VCaP (cell line): ENCODE measurements at regions not wholly inside any gene's neighbourhood (a gene's known extent, or its start where the extent isn't known, plus 50 kb on each side); places are given as distances from the start of the nearest gene placed in this dataset.
A peak's percentile ranks its signal among the peaks of the same experiment; 100 is the strongest.

Experiments
- H3K27ac ChIP-seq: fragments of 450-650 bp; 2 replicates; pipeline ENCODE4 v1.5.1; 2017
- CTCF ChIP-seq: fragments of 450-650 bp; conservative IDR thresholded peaks from 2 replicates; pipeline ENCODE4 v1.5.1; 2017; ENCODE audit warnings: mild to moderate bottlenecking, moderate library complexity

DNA sequence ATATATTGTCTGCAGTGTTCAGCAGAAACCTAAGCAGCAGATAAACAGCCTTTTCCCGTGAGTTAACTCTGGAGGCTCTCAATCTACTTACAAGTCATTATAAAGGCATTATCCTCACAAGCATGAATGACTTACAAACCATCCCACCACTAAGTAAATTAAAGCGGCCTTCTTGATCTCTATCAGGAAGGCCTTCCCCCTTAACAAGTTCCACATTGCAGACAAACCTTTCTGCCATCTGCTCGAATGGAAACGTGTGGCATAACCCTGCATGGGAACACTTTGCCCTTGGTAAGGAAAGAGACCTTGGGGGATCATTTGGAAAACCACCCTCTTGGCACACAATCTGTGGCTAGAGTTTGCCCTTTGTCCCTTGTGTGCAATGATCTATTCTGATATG, 199.5 kb downstream of the OSR1 start:
- no peak for TF ChIP-seq CTCF
- no peak overlapping the region for H3K27ac ChIP-seq

DNA sequence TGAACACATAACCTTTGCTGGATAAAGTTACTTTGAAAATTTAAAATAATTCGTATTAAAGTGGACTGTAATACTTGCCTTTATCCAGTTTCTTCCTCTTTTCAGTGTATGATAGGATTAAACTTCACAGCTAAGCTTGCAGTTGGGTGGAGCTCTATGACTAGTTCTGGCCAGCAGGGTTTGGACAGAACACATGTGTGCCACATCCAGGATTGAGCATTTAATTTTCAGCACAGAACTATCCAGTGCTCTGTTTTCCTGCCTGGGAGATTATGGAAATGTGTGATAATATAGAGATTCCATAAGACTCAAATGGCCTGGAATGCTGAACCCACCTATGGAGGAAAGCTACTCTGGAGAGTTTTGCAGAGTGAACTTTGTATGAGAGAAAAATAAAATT, 200.2 kb downstream of the OSR1 start:
- TF ChIP-seq CTCF, result no peak

DNA sequence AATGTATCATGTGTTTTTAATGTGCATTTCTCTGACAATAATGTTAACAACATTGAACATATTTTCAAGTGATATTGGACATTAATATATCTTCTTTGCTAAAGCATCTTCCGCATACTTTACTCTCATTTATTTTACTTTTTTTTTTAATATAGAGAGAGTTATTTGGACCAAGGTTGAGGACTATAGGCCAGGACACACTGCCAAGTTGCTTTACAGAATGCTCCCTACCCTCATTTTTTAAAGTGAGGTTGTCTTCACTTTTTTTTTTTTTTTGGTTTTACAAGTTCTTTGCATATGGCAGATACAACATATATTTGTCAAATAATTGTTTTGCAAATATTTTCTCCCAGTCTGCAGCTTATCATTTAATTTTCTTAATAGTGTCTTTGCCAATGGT, 201.8 kb downstream of the OSR1 start:
- no peak for TF ChIP-seq CTCF

More for the DNA sequence above, 200.2 kb downstream of the OSR1 start:
- H3K27ac ChIP-seq, result no peak overlapping the region

DNA sequence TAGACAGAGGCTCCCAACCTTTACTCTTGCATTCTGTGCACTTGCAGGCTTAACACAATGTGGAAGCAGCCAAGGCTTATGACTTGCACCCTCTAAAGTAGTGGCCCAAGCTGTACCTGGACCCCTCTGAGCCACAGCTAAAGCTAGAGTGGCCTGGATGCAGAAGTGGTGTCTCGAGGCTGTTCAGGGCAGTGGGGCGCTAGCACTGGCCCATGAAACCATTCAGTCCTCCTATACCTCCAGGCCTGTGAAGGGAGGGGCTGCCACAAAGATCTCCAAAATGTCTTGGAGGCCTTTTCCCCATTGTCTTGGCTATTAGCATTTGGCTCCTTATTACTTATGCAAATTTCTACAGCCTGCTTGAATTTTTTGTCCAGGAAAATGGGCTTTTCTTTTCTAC, 207.7 kb downstream of the OSR1 start:
- TF ChIP-seq CTCF, result no peak
- H3K27ac ChIP-seq, result no peak overlapping the region

More for the DNA sequence above, 201.8 kb downstream of the OSR1 start:
- H3K27ac ChIP-seq, result no peak overlapping the region

DNA sequence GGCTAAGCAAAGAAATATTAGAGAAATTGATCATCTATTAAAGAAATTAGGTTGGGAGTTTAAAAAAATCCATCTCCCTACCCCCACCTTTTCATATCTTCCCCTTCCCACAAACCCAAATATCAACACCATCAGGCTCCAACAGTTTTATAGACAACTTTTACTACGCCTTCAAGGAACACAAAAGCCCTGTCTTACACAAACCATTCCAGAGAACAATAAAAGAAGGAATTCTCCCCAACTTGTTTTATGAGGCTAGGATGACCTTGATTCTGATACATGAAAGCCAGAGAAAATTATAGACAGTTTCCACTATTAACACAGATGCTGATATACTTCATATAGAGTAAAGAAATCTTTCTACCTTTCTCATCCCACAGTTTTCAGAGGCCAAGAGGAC, 211.6 kb downstream of the OSR1 start:
- TF ChIP-seq CTCF, result no peak
- no peak overlapping the region for H3K27ac ChIP-seq

- H3K27ac ChIP-seq, result peak overlapping the region; percentile 18
These were observed 217.0 kb downstream of the OSR1 start for GRCh38 chr2:19141234-19142004.

More at GRCh38 chr2:19141234-19142004, 217.0 kb downstream of the OSR1 start:
- TF ChIP-seq CTCF, result no peak
